ENCODE measurements at regions not wholly inside any gene's neighbourhood (a gene's known extent, or its start where the extent isn't known, plus 50 kb on each side); places are given as distances from the start of the nearest gene placed in this dataset.

- Mint-ChIP-seq H3K9me3 (no peaks in the 10 kb centered on the region), H3K4me1 (no peaks in the 10 kb centered on the region), H3K27me3 (no peaks in the 10 kb centered on the region), H3K27ac (no peak overlapping the region), H3K36me3 (ENCODE audit: low read depth) (no peaks in the 10 kb centered on the region), H3K4me3 (no peak overlapping the region)
- no peak for DNase-seq
- CTCF ChIA-PET, result no interaction called here
- POLR2A ChIA-PET, result no interaction called here
Measured at GRCh38 chr3:161754420-161755053, 257.9 kb downstream of the OTOL1 start.

DNA sequence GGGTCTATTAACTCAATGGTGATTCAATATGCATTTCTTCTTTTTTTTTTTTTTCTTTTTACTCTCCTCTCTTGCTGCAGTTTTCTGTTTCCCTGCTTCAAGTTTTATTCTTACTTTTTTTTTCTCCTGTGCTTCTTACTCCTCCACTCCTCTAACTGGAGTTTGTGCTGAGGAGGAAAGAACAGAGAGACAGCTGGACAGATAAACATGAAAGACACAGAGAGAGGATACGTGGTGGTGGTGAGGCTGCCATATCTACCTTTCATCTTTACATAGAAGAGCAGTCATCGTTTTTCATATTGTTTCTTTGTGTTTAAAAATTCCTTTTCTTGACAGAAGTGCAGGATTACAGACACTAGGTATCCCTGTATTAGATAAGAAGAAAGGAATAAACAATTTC lies 262.8 kb downstream of the OTOL1 start:
- H3K36me3 Mint-ChIP-seq (ENCODE audit: low read depth), result no peaks in the 10 kb centered on the region
- H3K4me1 Mint-ChIP-seq, result no peaks in the 10 kb centered on the region
- POLR2A ChIA-PET, result no interaction called here
- DNase-seq, result no peak
- H3K27ac Mint-ChIP-seq, result no peak overlapping the region
- no peaks in the 10 kb centered on the region for H3K9me3 Mint-ChIP-seq
- no peaks in the 10 kb centered on the region for H3K27me3 Mint-ChIP-seq
- CTCF ChIA-PET, result no interaction called here
- H3K4me3 Mint-ChIP-seq, result no peak overlapping the region

GRCh38 chr3:161766331-161766730 lies 269.7 kb downstream of the OTOL1 start:
- no peaks in the 10 kb centered on the region for H3K4me1 Mint-ChIP-seq
- H3K9me3 Mint-ChIP-seq, result no peaks in the 10 kb centered on the region
- H3K36me3 Mint-ChIP-seq (ENCODE audit: low read depth), result no peaks in the 10 kb centered on the region
- ChIA-PET POLR2A (no interaction called here), CTCF (no interaction called here)
- no peak for DNase-seq
- H3K27me3 Mint-ChIP-seq, result no peaks in the 10 kb centered on the region
- no peak overlapping the region for H3K27ac Mint-ChIP-seq
- no peak overlapping the region for H3K4me3 Mint-ChIP-seq

- no peaks in the 10 kb centered on the region for H3K9me3 Mint-ChIP-seq
- no peak overlapping the region for H3K27ac Mint-ChIP-seq
- no peak overlapping the region for H3K4me3 Mint-ChIP-seq
- CTCF ChIA-PET, result no interaction called here
- DNase-seq, result no peak
- no peaks in the 10 kb centered on the region for H3K27me3 Mint-ChIP-seq
- H3K36me3 Mint-ChIP-seq (ENCODE audit: low read depth), result no peaks in the 10 kb centered on the region
- POLR2A ChIA-PET, result no interaction called here
- H3K4me1 Mint-ChIP-seq, result no peaks in the 10 kb centered on the region
Measured at GRCh38 chr3:161770484-161771386, 274.1 kb downstream of the OTOL1 start.

- no peaks in the 10 kb centered on the region for H3K36me3 Mint-ChIP-seq (ENCODE audit: low read depth)
- H3K4me1 Mint-ChIP-seq, result no peaks in the 10 kb centered on the region
- no peak for DNase-seq
- CTCF ChIA-PET, result no interaction called here
- H3K9me3 Mint-ChIP-seq, result peaks cover 2% of the 10 kb centered on the region
- POLR2A ChIA-PET, result no interaction called here
- no peak overlapping the region for H3K4me3 Mint-ChIP-seq
- no peak overlapping the region for H3K27ac Mint-ChIP-seq
- no peaks in the 10 kb centered on the region for H3K27me3 Mint-ChIP-seq
Measured at GRCh38 chr3:161781381-161781780, 284.8 kb downstream of the OTOL1 start.

DNA sequence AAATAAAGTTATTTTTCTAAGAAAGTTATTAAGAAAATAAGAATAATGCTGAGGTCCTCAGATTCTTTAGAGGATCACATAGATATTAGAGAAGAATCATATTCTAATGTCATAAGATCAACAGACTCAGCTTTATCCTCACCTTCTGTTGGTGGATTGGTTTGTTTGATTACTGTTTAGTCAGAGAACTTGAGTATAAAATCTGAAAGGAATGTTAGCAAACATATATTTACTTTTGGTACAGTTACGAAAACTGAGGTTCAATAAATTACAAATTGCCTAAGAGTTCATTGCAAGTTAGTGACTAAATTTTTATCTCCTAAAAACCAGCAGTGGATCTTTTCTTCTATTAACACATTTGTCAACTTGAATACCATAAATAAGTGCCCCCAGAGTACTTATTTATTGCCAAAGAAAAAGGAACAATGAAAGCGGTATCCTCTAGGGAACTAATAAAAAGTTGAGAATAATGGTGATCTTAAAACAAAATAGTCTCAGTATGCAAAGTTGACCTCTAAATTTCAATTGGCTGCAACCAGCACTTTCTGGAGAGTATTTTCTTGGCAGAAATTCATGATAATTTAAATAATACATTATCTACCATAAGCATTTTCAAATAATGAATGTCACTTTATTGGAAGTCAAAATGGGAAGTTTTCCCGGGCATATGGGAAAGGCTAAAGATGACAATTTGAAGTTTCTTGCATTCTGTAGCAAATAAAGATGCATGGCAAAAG lies 296.8 kb downstream of the OTOL1 start:
- DNase-seq, result no peak
- H3K27ac Mint-ChIP-seq, result no peak overlapping the region
- CTCF ChIA-PET, result no interaction called here
- H3K27me3 Mint-ChIP-seq, result no peaks in the 10 kb centered on the region
- no peaks in the 10 kb centered on the region for H3K36me3 Mint-ChIP-seq (ENCODE audit: low read depth)
- no peaks in the 10 kb centered on the region for H3K4me1 Mint-ChIP-seq
- POLR2A ChIA-PET, result no interaction called here
- H3K9me3 Mint-ChIP-seq, result peaks cover 2% of the 10 kb centered on the region
- H3K4me3 Mint-ChIP-seq, result no peak overlapping the region

- Mint-ChIP-seq H3K9me3 (peaks cover 2% of the 10 kb centered on the region), H3K27me3 (no peaks in the 10 kb centered on the region), H3K36me3 (ENCODE audit: low read depth) (no peaks in the 10 kb centered on the region), H3K27ac (no peak overlapping the region), H3K4me1 (no peaks in the 10 kb centered on the region), H3K4me3 (no peak overlapping the region)
- no peak for DNase-seq
- ChIA-PET POLR2A (no interaction called here), CTCF (no interaction called here)
Measured at GRCh38 chr3:161794551-161794950, 297.9 kb downstream of the OTOL1 start.

DNA sequence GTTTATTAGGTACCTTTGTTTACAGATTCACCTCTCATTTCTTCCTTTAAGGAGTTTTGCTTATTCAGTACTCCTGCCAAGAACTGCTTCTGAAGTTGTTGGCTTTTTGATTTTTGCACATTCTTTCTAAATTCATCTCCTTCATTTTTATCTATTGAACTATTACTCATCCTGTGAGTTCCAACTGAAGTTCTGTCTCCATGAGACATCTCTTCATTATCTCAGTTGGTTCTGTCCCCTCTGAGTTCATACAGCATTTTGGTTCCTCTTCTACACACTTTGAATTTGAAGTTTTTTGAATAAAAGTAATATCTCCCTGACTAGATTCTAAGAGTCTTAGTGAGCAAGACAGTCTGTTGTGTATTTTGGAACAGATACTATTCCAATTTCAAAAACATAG lies 299.7 kb downstream of the OTOL1 start:
- ChIA-PET CTCF (no interaction called here), POLR2A (no interaction called here)
- Mint-ChIP-seq H3K27ac (no peak overlapping the region), H3K27me3 (no peaks in the 10 kb centered on the region), H3K36me3 (ENCODE audit: low read depth) (no peaks in the 10 kb centered on the region), H3K4me3 (no peak overlapping the region), H3K4me1 (no peaks in the 10 kb centered on the region), H3K9me3 (peaks cover 2% of the 10 kb centered on the region)
- no peak for DNase-seq

GRCh38 chr3:161796780-161797179 lies 300.2 kb downstream of the OTOL1 start:
- Mint-ChIP-seq H3K27ac (no peak overlapping the region), H3K4me3 (no peak overlapping the region), H3K27me3 (no peaks in the 10 kb centered on the region), H3K36me3 (ENCODE audit: low read depth) (no peaks in the 10 kb centered on the region), H3K9me3 (peaks cover 2% of the 10 kb centered on the region), H3K4me1 (no peaks in the 10 kb centered on the region)
- CTCF ChIA-PET, result no interaction called here
- no peak for DNase-seq
- POLR2A ChIA-PET, result no interaction called here

DNA sequence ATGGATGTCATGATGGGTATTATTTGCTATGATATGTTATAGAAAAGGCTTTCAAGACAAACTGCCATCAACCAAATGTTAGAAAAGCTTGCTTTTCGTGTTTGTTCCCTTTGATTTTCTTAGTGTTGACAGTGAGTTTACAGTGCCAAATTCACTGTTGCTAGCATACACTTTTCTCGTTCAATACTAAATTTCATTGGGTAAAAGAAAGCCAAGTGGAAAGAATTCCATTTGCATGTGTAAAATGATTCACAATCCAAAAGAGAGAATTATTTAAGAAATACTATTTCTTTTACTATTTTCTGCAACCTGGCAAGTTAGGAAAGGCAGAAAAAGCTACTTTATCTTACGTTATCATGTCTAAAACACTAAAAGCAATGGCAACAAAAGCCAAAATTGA lies 301.4 kb downstream of the OTOL1 start:
- no peaks in the 10 kb centered on the region for H3K36me3 Mint-ChIP-seq (ENCODE audit: low read depth)
- no peak overlapping the region for H3K27ac Mint-ChIP-seq
- no peak overlapping the region for H3K4me3 Mint-ChIP-seq
- POLR2A ChIA-PET, result no interaction called here
- no peaks in the 10 kb centered on the region for H3K27me3 Mint-ChIP-seq
- H3K9me3 Mint-ChIP-seq, result peaks cover 2% of the 10 kb centered on the region
- no peaks in the 10 kb centered on the region for H3K4me1 Mint-ChIP-seq
- CTCF ChIA-PET, result no interaction called here
- DNase-seq, result no peak

DNA sequence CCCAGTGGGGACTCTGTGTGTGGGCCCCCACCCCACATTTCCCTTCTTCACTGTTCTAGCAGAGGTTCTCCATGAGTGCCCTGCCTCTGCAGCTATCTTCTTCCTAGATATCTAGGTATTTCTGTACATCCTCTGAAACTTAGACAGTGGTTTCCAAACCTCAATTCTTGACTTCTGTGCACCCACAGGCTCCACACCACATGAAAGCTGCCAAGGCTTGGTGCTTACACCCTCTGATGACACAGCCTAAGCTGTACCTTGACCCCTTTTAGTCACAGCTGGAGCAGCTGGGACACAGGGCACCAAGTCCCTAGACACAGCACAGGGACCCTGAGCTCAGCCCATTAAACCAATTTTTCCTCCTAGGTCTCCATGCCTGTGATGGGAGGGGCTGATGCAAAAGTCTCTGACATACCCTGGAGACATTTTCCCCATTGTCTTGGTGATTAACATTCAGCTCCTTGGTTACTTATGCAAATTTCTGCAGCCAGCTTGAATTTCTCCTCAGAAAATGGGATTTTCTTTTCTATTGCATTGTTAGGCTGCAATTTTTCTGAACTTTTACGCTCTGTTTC lies 304.5 kb downstream of the OTOL1 start:
- peaks cover 2% of the 10 kb centered on the region for H3K9me3 Mint-ChIP-seq
- no peak overlapping the region for H3K4me3 Mint-ChIP-seq
- no peaks in the 10 kb centered on the region for H3K36me3 Mint-ChIP-seq (ENCODE audit: low read depth)
- no peak overlapping the region for H3K27ac Mint-ChIP-seq
- POLR2A ChIA-PET, result no interaction called here
- CTCF ChIA-PET, result no interaction called here
- no peaks in the 10 kb centered on the region for H3K27me3 Mint-ChIP-seq
- no peaks in the 10 kb centered on the region for H3K4me1 Mint-ChIP-seq
- DNase-seq, result no peak

GRCh38 chr3:161818106-161818505 lies 321.5 kb downstream of the OTOL1 start:
- no peak for DNase-seq
- CTCF ChIA-PET, result no interaction called here
- H3K36me3 Mint-ChIP-seq (ENCODE audit: low read depth), result no peaks in the 10 kb centered on the region
- H3K4me1 Mint-ChIP-seq, result no peaks in the 10 kb centered on the region
- POLR2A ChIA-PET, result no interaction called here
- no peak overlapping the region for H3K4me3 Mint-ChIP-seq
- H3K27ac Mint-ChIP-seq, result no peak overlapping the region
- no peaks in the 10 kb centered on the region for H3K9me3 Mint-ChIP-seq
- H3K27me3 Mint-ChIP-seq, result no peaks in the 10 kb centered on the region

DNA sequence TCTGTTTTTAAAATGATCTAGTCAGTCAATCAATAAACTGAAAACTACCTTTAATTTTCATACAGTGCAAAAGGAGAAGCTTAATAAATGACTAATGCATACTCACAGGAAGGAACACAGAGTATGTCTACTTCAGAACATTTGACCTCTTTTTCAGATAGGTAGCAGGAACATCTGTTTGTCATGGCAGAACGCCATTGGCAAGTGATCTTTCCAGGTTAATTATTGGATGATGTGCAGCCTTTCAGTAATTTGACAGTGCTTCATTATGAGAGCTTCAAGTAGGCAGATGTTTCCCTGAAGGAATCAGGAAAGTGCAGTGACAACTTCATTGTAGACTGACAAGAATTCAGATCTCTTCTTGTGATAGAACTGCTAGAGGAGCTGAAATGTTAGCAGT lies 325.0 kb downstream of the OTOL1 start:
- POLR2A ChIA-PET, result no interaction called here
- Mint-ChIP-seq H3K4me3 (no peak overlapping the region), H3K36me3 (ENCODE audit: low read depth) (no peaks in the 10 kb centered on the region), H3K27me3 (no peaks in the 10 kb centered on the region), H3K27ac (no peak overlapping the region), H3K9me3 (no peaks in the 10 kb centered on the region), H3K4me1 (no peaks in the 10 kb centered on the region)
- no peak for DNase-seq
- CTCF ChIA-PET, result no interaction called here

All from activated CD4-positive, alpha-beta T cell treated with anti-CD3 and anti-CD28 coated beads, Interleukin-2, amount 10 ng/mL, durations not matched to agents 7 days and 5 days (primary cell).